HL-60 (cell line): ENCODE measurements at regions not wholly inside any gene's neighbourhood (a gene's known extent, or its start where the extent isn't known, plus 50 kb on each side); places are given as distances from the start of the nearest gene placed in this dataset.
"Not testable (repeated sequence)": the region's sequence is repeated elsewhere in the genome, so short reads cannot be mapped to it uniquely, and the experiment has no call there.

ENCODE experiments used
- DNase-seq, 2 experiments: peaks; one replicate each; pipeline ENCODE4 v3.0.0-alpha.2; 2010 to 2020; ENCODE audit warnings: low read depth in 1 of 2, low spot score in 1 of 2
- H3K27ac ChIP-seq: fragments of 250-450 bp; sonication (Bioruptor Pico); replicated peaks from 2 replicates; pipeline ENCODE4 v1.5.1; 2020; ENCODE audit warnings: mild to moderate bottlenecking, moderate library complexity
- H3K27me3 ChIP-seq: fragments of 250-450 bp; sonication (Bioruptor Pico); 2 replicates; pipeline ENCODE4 v1.5.1; 2021; ENCODE audit warnings: mild to moderate bottlenecking, moderate library complexity; ENCODE audit not compliant: insufficient read depth, poor library complexity, severe bottlenecking
- H3K4me3 ChIP-seq: replicated peaks from 2 replicates; pipeline ENCODE4 v1.5.1; 2011; ENCODE audit warnings: mild to moderate bottlenecking, control low read depth, low read length; ENCODE audit not compliant: insufficient read depth
- CTCF ChIP-seq: IDR thresholded peaks from one replicate; pipeline ENCODE4 v1.5.1; 2011; ENCODE audit warnings: low read length, control low read depth, inconsistent platforms; ENCODE audit not compliant: insufficient read depth
- GABPA ChIP-seq: IDR thresholded peaks from 2 replicates; pipeline ENCODE4 v1.6.1; 2012; ENCODE audit warnings: low read depth
- POLR2AphosphoS5 ChIP-seq: IDR thresholded peaks from 2 replicates; pipeline ENCODE4 v1.6.1; 2012; ENCODE audit warnings: low read depth
- REST ChIP-seq: IDR thresholded peaks from 2 replicates; pipeline ENCODE4 v1.6.1; 2012; ENCODE audit warnings: low read depth; ENCODE audit not compliant: insufficient replicate concordance
- SPI1 ChIP-seq: IDR thresholded peaks from 2 replicates; pipeline ENCODE4 v1.6.1; 2012; ENCODE audit warnings: low read depth, mild to moderate bottlenecking, borderline replicate concordance

GRCh38 chr3:6394944-6395343 is 466.0 kb upstream of the GRM7 start:
- H3K27ac ChIP-seq, result no peak overlapping the region
- no peak for DNase-seq
- TF ChIP-seq POLR2AphosphoS5 (no peak), CTCF (no peak), GABPA (no peak), REST (no peak), SPI1 (no peak)
- no peak overlapping the region for H3K4me3 ChIP-seq
- no peaks in the 10 kb centered on the region for H3K27me3 ChIP-seq

GRCh38 chr3:6396631-6397030 is 464.3 kb upstream of the GRM7 start:
- no peak for DNase-seq
- no peak for TF ChIP-seq CTCF
- TF ChIP-seq REST, result no peak
- no peak for TF ChIP-seq GABPA
- TF ChIP-seq POLR2AphosphoS5, result no peak
- no peak for TF ChIP-seq SPI1
- Histone ChIP-seq H3K27me3 (no peaks in the 10 kb centered on the region), H3K4me3 (no peak overlapping the region), H3K27ac (no peak overlapping the region)

GRCh38 chr3:6402666-6403065 is 458.2 kb upstream of the GRM7 start:
- H3K27ac ChIP-seq, DNase-seq, H3K27me3 ChIP-seq, H3K4me3 ChIP-seq: not testable (repeated sequence)

- not testable (repeated sequence) for H3K27ac ChIP-seq, DNase-seq, H3K27me3 ChIP-seq, H3K4me3 ChIP-seq
Observed at GRCh38 chr3:6406923-6407322, 454.0 kb upstream of the GRM7 start.

GRCh38 chr3:6416049-6416661 is 444.8 kb upstream of the GRM7 start:
- Histone ChIP-seq H3K27ac (no peak overlapping the region), H3K27me3 (no peaks in the 10 kb centered on the region), H3K4me3 (no peak overlapping the region)
- DNase-seq, result no peak
- no peak for TF ChIP-seq REST
- no peak for TF ChIP-seq GABPA
- TF ChIP-seq CTCF, result no peak
- TF ChIP-seq POLR2AphosphoS5, result no peak
- TF ChIP-seq SPI1, result no peak
